ENCODE measurements at regions not wholly inside any gene's neighbourhood (a gene's known extent, or its start where the extent isn't known, plus 50 kb on each side); places are given as distances from the start of the nearest gene placed in this dataset.

- Mint-ChIP-seq H3K9me3 (peaks cover 6% of the 10 kb centered on the region), H3K27ac (no peak overlapping the region), H3K27me3 (peaks cover 2% of the 10 kb centered on the region), H3K36me3 (ENCODE audit: low read depth) (no peaks in the 10 kb centered on the region), H3K4me1 (no peaks in the 10 kb centered on the region), H3K4me3 (no peak overlapping the region)
- intact Hi-C loops (cut with micrococcal nuclease), result no loop called here
- ChIA-PET POLR2A (no interaction called here), CTCF (no interaction called here)
- DNase-seq, result no peak
- ATAC-seq (ENCODE audit: low read depth), result no peak
- no peak for TF ChIP-seq CTCF (IDR thresholded peaks at IDR 0.05)
These were observed 297.1 kb upstream of the CD180 start for GRCh38 chr5:67493676-67494075.

GRCh38 chr5:67490543-67491321, 294.1 kb upstream of the CD180 start:
- no peaks in the 10 kb centered on the region for H3K4me1 Mint-ChIP-seq
- DNase-seq, result no peak
- H3K27me3 Mint-ChIP-seq, result no peaks in the 10 kb centered on the region
- no peak overlapping the region for H3K4me3 Mint-ChIP-seq
- no peak overlapping the region for H3K27ac Mint-ChIP-seq
- peaks cover 6% of the 10 kb centered on the region for H3K9me3 Mint-ChIP-seq
- no peak for TF ChIP-seq CTCF (IDR thresholded peaks at IDR 0.05)
- no peaks in the 10 kb centered on the region for H3K36me3 Mint-ChIP-seq (ENCODE audit: low read depth)
- intact Hi-C loops (cut with micrococcal nuclease), result no loop called here
- ATAC-seq (ENCODE audit: low read depth), result no peak
- CTCF ChIA-PET, result no interaction called here
- POLR2A ChIA-PET, result no interaction called here

GRCh38 chr5:67488885-67489284, 292.3 kb upstream of the CD180 start:
- ATAC-seq (ENCODE audit: low read depth) (no peak), DNase-seq (no peak)
- Mint-ChIP-seq H3K9me3 (peaks cover 6% of the 10 kb centered on the region), H3K4me1 (no peaks in the 10 kb centered on the region), H3K27me3 (no peaks in the 10 kb centered on the region), H3K4me3 (no peak overlapping the region), H3K27ac (no peak overlapping the region), H3K36me3 (ENCODE audit: low read depth) (no peaks in the 10 kb centered on the region)
- intact Hi-C loops (cut with micrococcal nuclease), result no loop called here
- ChIA-PET CTCF (no interaction called here), POLR2A (no interaction called here)
- TF ChIP-seq CTCF (IDR thresholded peaks at IDR 0.05), result no peak

- Mint-ChIP-seq H3K9me3 (peaks cover 6% of the 10 kb centered on the region), H3K27ac (no peak overlapping the region), H3K27me3 (no peaks in the 10 kb centered on the region), H3K36me3 (ENCODE audit: low read depth) (no peaks in the 10 kb centered on the region), H3K4me3 (no peak overlapping the region), H3K4me1 (no peaks in the 10 kb centered on the region)
- ChIA-PET CTCF (no interaction called here), POLR2A (no interaction called here)
- intact Hi-C loops (cut with micrococcal nuclease), result no loop called here
- ATAC-seq (ENCODE audit: low read depth) (no peak), DNase-seq (no peak)
- TF ChIP-seq CTCF (IDR thresholded peaks at IDR 0.05), result no peak
These were observed 291.3 kb upstream of the CD180 start for GRCh38 chr5:67487862-67488261.

- no peak overlapping the region for H3K27ac Mint-ChIP-seq
- CTCF ChIA-PET, result no interaction called here
- H3K9me3 Mint-ChIP-seq, result no peaks in the 10 kb centered on the region
- POLR2A ChIA-PET, result no interaction called here
- peaks cover 7% of the 10 kb centered on the region for H3K27me3 Mint-ChIP-seq
- H3K36me3 Mint-ChIP-seq (ENCODE audit: low read depth), result no peaks in the 10 kb centered on the region
- no peak for TF ChIP-seq CTCF (IDR thresholded peaks at IDR 0.05)
- intact Hi-C loops (cut with micrococcal nuclease), result no loop called here
- no peak overlapping the region for H3K4me3 Mint-ChIP-seq
- ATAC-seq (ENCODE audit: low read depth), result no peak
- H3K4me1 Mint-ChIP-seq, result no peaks in the 10 kb centered on the region
- DNase-seq, result no peak
These were observed 286.9 kb upstream of the CD180 start for GRCh38 chr5:67483453-67484030.

Measured in activated B cell treated with CpG ODN at 0.5 μM for 24 hours (primary cell).